Panc1 (cell line): ENCODE measurements at regions not wholly inside any gene's neighbourhood (a gene's known extent, or its start where the extent isn't known, plus 50 kb on each side); places are given as distances from the start of the nearest gene placed in this dataset.

ENCODE experiments used
- ATAC-seq: fragments of 200-7000 bp; cut with Tn5 transposase; 2 replicates; pipeline ENCODE4 v1.9.1; 2020; ENCODE audit warnings: mild to moderate bottlenecking, moderate library complexity
- BruUV-seq: library from RNA; stranded (reverse); fragments of 400-500 nt; replicated peaks from 2 replicates; lab custom pipeline; 2021; lab: Mats Ljungman, UMichigan
- CTCF ChIA-PET: fragments of 300-600 bp; sonication (Branson Sonifier 250); formaldehyde crosslinking; loops from one replicate; lab custom pipeline; 2022; ENCODE audit warnings: antibody characterized with exemption; lab: Charles Lee
- POLR2A ChIA-PET: fragments of 300-600 bp; sonication (Branson Sonifier 250); formaldehyde crosslinking; loops from one replicate; lab custom pipeline; 2022; ENCODE audit warnings: antibody characterized with exemption; lab: Charles Lee
- DNase-seq: peaks from one replicate; pipeline ENCODE4 v3.0.0-alpha.2; 2010; ENCODE audit warnings: low read depth, low spot score
- H3K27ac ChIP-seq: 2 replicates; pipeline ENCODE4 v1.5.1; 2011; ENCODE audit warnings: mild to moderate bottlenecking, low read length, inconsistent platforms
- H3K27me3 ChIP-seq: fragments of 200-500 bp; sonication (Bioruptor generic); 2 replicates; pipeline ENCODE4 v1.6.0; 2014; ENCODE audit warnings: low read length, inconsistent platforms; ENCODE audit not compliant: control insufficient read depth, insufficient read depth
- H3K36me3 ChIP-seq: fragments of 200-500 bp; sonication (Bioruptor generic); 2 replicates; pipeline ENCODE4 v1.5.1; 2014; ENCODE audit warnings: inconsistent platforms, mild to moderate bottlenecking, low read length, moderate library complexity; ENCODE audit not compliant: control insufficient read depth, insufficient read depth
- H3K4me1 ChIP-seq: 2 replicates; pipeline ENCODE4 v1.5.1; 2011; ENCODE audit warnings: inconsistent platforms, mild to moderate bottlenecking, low read length, moderate library complexity; ENCODE audit not compliant: control insufficient read depth, insufficient read depth
- H3K4me3 ChIP-seq, 2 experiments: 2 replicates each; pipeline ENCODE4 v1.5.1; 2011 to 2012; ENCODE audit warnings: low read depth in 2 of 2, low read length in 2 of 2, mild to moderate bottlenecking in 2 of 2, inconsistent platforms in 1 of 2, moderate library complexity in 1 of 2
- H3K9me3 ChIP-seq: fragments of 200-500 bp; sonication (Bioruptor generic); 2 replicates; pipeline ENCODE4 v1.5.1; 2014; ENCODE audit warnings: low read depth, mild to moderate bottlenecking, inconsistent platforms, low read length, moderate library complexity; ENCODE audit not compliant: control insufficient read depth, insufficient read depth
- CTCF ChIP-seq: fragments of 450-650 bp; IDR thresholded peaks from 2 replicates; pipeline ENCODE4 v1.5.1; 2017; ENCODE audit warnings: mild to moderate bottlenecking
- POLR2AphosphoS5 ChIP-seq: IDR thresholded peaks from 2 replicates; pipeline ENCODE4 v1.6.1; 2012; ENCODE audit warnings: mild to moderate bottlenecking, low read depth, low read length, moderate library complexity
- SIN3A ChIP-seq: IDR thresholded peaks from 2 replicates; pipeline ENCODE4 v1.6.1; 2012; ENCODE audit warnings: low read depth, mild to moderate bottlenecking, low read length, moderate library complexity, borderline replicate concordance; ENCODE audit not compliant: insufficient read depth
- TCF7L2 ChIP-seq: IDR thresholded peaks from 2 replicates; pipeline ENCODE4 v1.6.1; 2011; ENCODE audit warnings: mild to moderate bottlenecking, low read depth, low read length, inconsistent platforms
- in situ Hi-C: cut with HindIII; loops from 2 replicates; pipeline ENCODE4 v1.10.0; 2016; ENCODE audit warnings: low sequenced_read_pairs, low pct_unique_long_range_greater_than_20kb
- intact Hi-C: fragments of 100-400 bp; cut with micrococcal nuclease; formaldehyde crosslinking; loops from one replicate; pipeline ENCODE4 v1.10.0; 2022; ENCODE audit not compliant: unreplicated experiment
- TF ChIP-seq, protein P1 (sequence below), 2 experiments: IDR thresholded peaks; 2 replicates each; pipeline ENCODE4 v1.6.1; 2011 to 2012; ENCODE audit warnings: low read depth in 2 of 2, control low read depth in 1 of 2, low read length in 1 of 2, mild to moderate bottlenecking in 1 of 2, moderate library complexity in 1 of 2; ENCODE audit not compliant: insufficient read depth in 1 of 2

DNA sequence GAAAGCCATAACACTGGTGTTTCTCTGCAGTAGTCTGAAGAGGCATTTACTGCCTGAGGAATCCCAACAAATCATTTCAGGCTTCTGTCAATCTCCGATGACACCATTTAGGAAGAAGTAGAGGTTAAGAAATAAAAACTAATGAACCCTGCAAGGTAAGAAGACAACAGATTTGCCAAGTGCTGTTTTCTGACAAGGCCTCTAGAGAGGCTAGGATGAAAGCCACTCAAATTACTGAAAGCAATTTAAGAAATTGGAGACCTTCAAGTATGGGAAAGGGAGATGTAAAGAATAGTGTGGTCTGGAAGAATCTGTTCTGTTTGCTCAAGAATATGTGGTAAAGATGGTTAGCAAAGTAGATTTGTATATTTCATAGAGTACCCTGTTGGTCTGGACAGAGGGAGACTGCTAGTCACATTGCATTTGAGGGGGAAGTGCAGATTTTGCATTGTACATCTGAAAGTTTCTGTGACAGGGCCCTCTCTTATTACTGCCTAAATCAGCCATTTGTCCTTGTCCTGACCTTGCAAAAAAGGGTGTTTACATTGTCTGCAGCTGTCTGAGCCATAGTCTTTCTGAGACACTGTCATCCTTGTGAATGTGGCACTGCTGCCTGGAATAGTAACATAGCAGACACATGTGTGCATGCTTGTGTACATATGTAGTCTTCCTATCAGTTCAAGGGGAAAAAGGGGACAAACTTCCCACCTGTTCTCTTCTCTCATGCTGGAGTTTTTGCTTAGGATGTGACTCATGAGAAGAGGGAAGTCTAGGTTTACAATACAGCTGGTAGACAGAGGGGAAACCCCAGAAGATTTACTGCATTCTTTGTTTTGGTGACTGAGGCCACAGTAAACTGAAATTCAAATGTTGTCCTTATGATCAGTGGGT lies 640.2 kb upstream of the KIRREL3 start:
- no peaks in the 10 kb centered on the region for H3K4me1 ChIP-seq
- ChIA-PET POLR2A (no interaction called here), CTCF (no interaction called here)
- no peaks in the 10 kb centered on the region for H3K36me3 ChIP-seq
- no peak overlapping the region for H3K27ac ChIP-seq
- no peaks in the 10 kb centered on the region for H3K9me3 ChIP-seq
- no peaks in the 10 kb centered on the region for H3K27me3 ChIP-seq
- intact Hi-C loops (no loop called here), in situ Hi-C loops (no loop called here)
- no peak overlapping the region for H3K4me3 ChIP-seq
- ATAC-seq (peak; percentile 21; the same call in 1 of the 2 replicates), DNase-seq (no peak)
- no TSS peak for BruUV-seq
- no peak for TF ChIP-seq POLR2AphosphoS5
- TF ChIP-seq, protein P1, sequence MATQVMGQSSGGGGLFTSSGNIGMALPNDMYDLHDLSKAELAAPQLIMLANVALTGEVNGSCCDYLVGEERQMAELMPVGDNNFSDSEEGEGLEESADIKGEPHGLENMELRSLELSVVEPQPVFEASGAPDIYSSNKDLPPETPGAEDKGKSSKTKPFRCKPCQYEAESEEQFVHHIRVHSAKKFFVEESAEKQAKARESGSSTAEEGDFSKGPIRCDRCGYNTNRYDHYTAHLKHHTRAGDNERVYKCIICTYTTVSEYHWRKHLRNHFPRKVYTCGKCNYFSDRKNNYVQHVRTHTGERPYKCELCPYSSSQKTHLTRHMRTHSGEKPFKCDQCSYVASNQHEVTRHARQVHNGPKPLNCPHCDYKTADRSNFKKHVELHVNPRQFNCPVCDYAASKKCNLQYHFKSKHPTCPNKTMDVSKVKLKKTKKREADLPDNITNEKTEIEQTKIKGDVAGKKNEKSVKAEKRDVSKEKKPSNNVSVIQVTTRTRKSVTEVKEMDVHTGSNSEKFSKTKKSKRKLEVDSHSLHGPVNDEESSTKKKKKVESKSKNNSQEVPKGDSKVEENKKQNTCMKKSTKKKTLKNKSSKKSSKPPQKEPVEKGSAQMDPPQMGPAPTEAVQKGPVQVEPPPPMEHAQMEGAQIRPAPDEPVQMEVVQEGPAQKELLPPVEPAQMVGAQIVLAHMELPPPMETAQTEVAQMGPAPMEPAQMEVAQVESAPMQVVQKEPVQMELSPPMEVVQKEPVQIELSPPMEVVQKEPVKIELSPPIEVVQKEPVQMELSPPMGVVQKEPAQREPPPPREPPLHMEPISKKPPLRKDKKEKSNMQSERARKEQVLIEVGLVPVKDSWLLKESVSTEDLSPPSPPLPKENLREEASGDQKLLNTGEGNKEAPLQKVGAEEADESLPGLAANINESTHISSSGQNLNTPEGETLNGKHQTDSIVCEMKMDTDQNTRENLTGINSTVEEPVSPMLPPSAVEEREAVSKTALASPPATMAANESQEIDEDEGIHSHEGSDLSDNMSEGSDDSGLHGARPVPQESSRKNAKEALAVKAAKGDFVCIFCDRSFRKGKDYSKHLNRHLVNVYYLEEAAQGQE (IDR thresholded peaks at IDR 0.05; ENCODE audit: insufficient read depth in 1 of 2, low read depth in 2 of 2, low read length in 1 of 2) = no peak
- TF ChIP-seq CTCF = no peak
- no peak for TF ChIP-seq SIN3A
- no peak for TF ChIP-seq TCF7L2

- Histone ChIP-seq H3K9me3 (no peaks in the 10 kb centered on the region), H3K27ac (no peak overlapping the region), H3K4me1 (no peaks in the 10 kb centered on the region), H3K36me3 (no peaks in the 10 kb centered on the region), H3K4me3 (no peak overlapping the region), H3K27me3 (no peaks in the 10 kb centered on the region)
- intact Hi-C loops = no loop called here
- in situ Hi-C loops = no loop called here
- ChIA-PET POLR2A (no interaction called here), CTCF (no interaction called here)
- no TSS peak for BruUV-seq
- TF ChIP-seq CTCF (no peak), SIN3A (no peak), TCF7L2 (no peak), POLR2AphosphoS5 (no peak)
- TF ChIP-seq, protein P1 (IDR thresholded peaks at IDR 0.05; ENCODE audit: insufficient read depth in 1 of 2, low read depth in 2 of 2, low read length in 1 of 2) = no peak
- ATAC-seq (no peak), DNase-seq (no peak)
Measured at GRCh38 chr11:127639916-127640315, 639.3 kb upstream of the KIRREL3 start.
